ENCODE measurements at regions not wholly inside any gene's neighbourhood (a gene's known extent, or its start where the extent isn't known, plus 50 kb on each side); places are given as distances from the start of the nearest gene placed in this dataset.

DNA sequence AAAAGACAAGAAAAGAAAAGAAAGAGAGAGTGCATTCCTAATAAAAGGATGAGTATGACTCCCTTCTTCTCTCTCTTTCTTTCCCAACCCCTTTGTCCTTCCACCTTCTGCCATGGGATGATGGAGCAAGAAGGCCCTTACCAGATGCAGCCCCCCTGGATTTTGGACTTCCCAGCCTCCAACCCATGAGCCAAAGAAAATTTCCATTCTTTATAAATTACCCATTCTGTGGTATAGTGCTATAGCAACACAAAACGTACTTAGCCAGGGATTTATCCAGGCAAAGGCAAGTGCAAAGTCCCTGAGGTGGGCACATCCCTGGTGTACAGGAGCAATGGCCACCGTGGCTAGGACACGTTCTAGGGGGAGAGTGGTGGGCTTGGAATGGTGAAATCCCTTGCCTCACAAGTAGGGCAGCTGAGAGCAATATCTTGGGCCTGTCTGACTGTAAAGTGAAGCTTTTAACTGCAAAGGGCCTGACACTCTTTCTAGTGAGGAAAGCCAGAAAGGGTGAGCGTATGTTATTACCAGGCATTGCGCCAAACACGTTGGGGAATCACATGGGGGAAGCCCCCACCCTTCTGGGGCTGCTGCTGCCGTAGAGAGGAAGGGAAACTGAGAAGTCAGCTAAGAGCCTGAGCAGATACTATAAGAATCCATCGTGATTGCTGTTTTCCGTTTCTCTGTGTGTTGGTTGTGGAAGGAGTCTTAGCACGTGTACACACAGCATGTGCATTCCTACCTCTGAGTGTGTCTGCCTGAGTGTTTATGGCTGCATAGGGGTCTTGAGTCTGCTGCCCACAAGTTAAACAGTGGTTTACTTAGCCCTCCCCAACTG lies 50.7 kb upstream of the SIRPA start (continued):
- no peak for TF ChIP-seq SIX5 (IDR thresholded peaks at IDR 0.05; ENCODE audit: low read depth, low read length, severe bottlenecking)
- no peak for TF ChIP-seq PAX8 (IDR thresholded peaks at IDR 0.05)
- no peak for TF ChIP-seq RCOR1 (conservative IDR thresholded peaks at IDR 0.05; ENCODE audit: low read depth, low read length)
- no peak for TF ChIP-seq RB1 (IDR thresholded peaks at IDR 0.05; ENCODE audit: borderline replicate concordance)
- TF ChIP-seq TCF12 (IDR thresholded peaks at IDR 0.05; ENCODE audit: low read depth, low read length), result 0 out of 2 replicates have a peak, but pooled peaks have one; percentile 12
- TF ChIP-seq TBL1XR1 (IDR thresholded peaks at IDR 0.05; ENCODE audit: low read depth, low read length), result no peak
- no peak for TF ChIP-seq SMAD5 (IDR thresholded peaks at IDR 0.05; ENCODE audit: low read depth)
- no peak for TF ChIP-seq YBX1 (IDR thresholded peaks at IDR 0.05)
- TF ChIP-seq RELA (IDR thresholded peaks at IDR 0.05; ENCODE audit: borderline replicate concordance, partially characterized antibody), result peak; percentile 91
- TF ChIP-seq, protein P1, sequence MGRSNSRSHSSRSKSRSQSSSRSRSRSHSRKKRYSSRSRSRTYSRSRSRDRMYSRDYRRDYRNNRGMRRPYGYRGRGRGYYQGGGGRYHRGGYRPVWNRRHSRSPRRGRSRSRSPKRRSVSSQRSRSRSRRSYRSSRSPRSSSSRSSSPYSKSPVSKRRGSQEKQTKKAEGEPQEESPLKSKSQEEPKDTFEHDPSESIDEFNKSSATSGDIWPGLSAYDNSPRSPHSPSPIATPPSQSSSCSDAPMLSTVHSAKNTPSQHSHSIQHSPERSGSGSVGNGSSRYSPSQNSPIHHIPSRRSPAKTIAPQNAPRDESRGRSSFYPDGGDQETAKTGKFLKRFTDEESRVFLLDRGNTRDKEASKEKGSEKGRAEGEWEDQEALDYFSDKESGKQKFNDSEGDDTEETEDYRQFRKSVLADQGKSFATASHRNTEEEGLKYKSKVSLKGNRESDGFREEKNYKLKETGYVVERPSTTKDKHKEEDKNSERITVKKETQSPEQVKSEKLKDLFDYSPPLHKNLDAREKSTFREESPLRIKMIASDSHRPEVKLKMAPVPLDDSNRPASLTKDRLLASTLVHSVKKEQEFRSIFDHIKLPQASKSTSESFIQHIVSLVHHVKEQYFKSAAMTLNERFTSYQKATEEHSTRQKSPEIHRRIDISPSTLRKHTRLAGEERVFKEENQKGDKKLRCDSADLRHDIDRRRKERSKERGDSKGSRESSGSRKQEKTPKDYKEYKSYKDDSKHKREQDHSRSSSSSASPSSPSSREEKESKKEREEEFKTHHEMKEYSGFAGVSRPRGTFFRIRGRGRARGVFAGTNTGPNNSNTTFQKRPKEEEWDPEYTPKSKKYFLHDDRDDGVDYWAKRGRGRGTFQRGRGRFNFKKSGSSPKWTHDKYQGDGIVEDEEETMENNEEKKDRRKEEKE (IDR thresholded peaks at IDR 0.05), result no peak
- TF ChIP-seq, protein P2, sequence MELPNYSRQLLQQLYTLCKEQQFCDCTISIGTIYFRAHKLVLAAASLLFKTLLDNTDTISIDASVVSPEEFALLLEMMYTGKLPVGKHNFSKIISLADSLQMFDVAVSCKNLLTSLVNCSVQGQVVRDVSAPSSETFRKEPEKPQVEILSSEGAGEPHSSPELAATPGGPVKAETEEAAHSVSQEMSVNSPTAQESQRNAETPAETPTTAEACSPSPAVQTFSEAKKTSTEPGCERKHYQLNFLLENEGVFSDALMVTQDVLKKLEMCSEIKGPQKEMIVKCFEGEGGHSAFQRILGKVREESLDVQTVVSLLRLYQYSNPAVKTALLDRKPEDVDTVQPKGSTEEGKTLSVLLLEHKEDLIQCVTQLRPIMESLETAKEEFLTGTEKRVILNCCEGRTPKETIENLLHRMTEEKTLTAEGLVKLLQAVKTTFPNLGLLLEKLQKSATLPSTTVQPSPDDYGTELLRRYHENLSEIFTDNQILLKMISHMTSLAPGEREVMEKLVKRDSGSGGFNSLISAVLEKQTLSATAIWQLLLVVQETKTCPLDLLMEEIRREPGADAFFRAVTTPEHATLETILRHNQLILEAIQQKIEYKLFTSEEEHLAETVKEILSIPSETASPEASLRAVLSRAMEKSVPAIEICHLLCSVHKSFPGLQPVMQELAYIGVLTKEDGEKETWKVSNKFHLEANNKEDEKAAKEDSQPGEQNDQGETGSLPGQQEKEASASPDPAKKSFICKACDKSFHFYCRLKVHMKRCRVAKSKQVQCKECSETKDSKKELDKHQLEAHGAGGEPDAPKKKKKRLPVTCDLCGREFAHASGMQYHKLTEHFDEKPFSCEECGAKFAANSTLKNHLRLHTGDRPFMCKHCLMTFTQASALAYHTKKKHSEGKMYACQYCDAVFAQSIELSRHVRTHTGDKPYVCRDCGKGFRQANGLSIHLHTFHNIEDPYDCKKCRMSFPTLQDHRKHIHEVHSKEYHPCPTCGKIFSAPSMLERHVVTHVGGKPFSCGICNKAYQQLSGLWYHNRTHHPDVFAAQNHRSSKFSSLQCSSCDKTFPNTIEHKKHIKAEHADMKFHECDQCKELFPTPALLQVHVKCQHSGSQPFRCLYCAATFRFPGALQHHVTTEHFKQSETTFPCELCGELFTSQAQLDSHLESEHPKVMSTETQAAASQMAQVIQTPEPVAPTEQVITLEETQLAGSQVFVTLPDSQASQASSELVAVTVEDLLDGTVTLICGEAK (IDR thresholded peaks at IDR 0.05; ENCODE audit: borderline replicate concordance), result no peak
- no peak for TF ChIP-seq ZNF622 (IDR thresholded peaks at IDR 0.05)
- TF ChIP-seq ZNF207 (IDR thresholded peaks at IDR 0.05; ENCODE audit: borderline replicate concordance), result no peak; the same call in 1 of the 2 replicates
- TF ChIP-seq JUNB (IDR thresholded peaks at IDR 0.05), result no peak
- no peak for TF ChIP-seq KDM1A (IDR thresholded peaks at IDR 0.05; ENCODE audit: borderline replicate concordance)
- no peak for TF ChIP-seq NR2C2 (IDR thresholded peaks at IDR 0.05; ENCODE audit: borderline replicate concordance, control insufficient read depth, insufficient read length, low read depth)
- TF ChIP-seq POLR2A (IDR thresholded peaks at IDR 0.05; ENCODE audit: low read depth, low read length), result no peak
- no peak for TF ChIP-seq STAT3 (IDR thresholded peaks at IDR 0.05; ENCODE audit: low read depth, low read length)
- TF ChIP-seq TCF3 (IDR thresholded peaks at IDR 0.05; ENCODE audit: borderline replicate concordance, insufficient read depth, low read depth, low read length), result no peak
- no peak for TF ChIP-seq HDAC6 (IDR thresholded peaks at IDR 0.05; ENCODE audit: unreplicated experiment)
- TF ChIP-seq, protein P3, sequence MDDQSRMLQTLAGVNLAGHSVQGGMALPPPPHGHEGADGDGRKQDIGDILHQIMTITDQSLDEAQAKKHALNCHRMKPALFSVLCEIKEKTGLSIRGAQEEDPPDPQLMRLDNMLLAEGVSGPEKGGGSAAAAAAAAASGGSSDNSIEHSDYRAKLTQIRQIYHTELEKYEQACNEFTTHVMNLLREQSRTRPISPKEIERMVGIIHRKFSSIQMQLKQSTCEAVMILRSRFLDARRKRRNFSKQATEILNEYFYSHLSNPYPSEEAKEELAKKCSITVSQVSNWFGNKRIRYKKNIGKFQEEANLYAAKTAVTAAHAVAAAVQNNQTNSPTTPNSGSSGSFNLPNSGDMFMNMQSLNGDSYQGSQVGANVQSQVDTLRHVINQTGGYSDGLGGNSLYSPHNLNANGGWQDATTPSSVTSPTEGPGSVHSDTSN (IDR thresholded peaks at IDR 0.05; ENCODE audit: insufficient replicate concordance, low read depth, low read length), result no peak
- TF ChIP-seq POLR2AphosphoS2 (IDR thresholded peaks at IDR 0.05; ENCODE audit: low read depth, low read length), result no peak
- TF ChIP-seq KAT2A (conservative IDR thresholded peaks at IDR 0.05; ENCODE audit: control insufficient read depth, low read depth, low read length), result no peak
- peak; percentile 4; the same call in 1 of the 3 replicates for TF ChIP-seq POU2F2 (IDR thresholded peaks at IDR 0.05; ENCODE audit: borderline replicate concordance, low read depth, low read length)
- TF ChIP-seq ZZZ3 (IDR thresholded peaks at IDR 0.05; ENCODE audit: control insufficient read depth, insufficient read length, low read depth), result no peak

Data from GM12878 (cell line).